NCI-H774 (cell line): ENCODE measurements at regions not wholly inside any gene's neighbourhood (a gene's known extent, or its start where the extent isn't known, plus 50 kb on each side); places are given as distances from the start of the nearest gene placed in this dataset.
"Not testable (repeated sequence)": the region's sequence is repeated elsewhere in the genome, so short reads cannot be mapped to it uniquely, and the experiment has no call there.

ENCODE experiments used
- DNase-seq: peaks from one replicate; lab custom pipeline; 2025; lab: John Stamatoyannopoulos, UW

GRCh38 chr9:19937121-19937520 is 148.3 kb upstream of the SLC24A2 start:
- no peak for DNase-seq

- DNase-seq, result no peak
Observed at GRCh38 chr9:19936598-19936997, 147.8 kb upstream of the SLC24A2 start.

GRCh38 chr9:19935422-19935821 is 146.6 kb upstream of the SLC24A2 start:
- DNase-seq, result peak; percentile 26

- no peak for DNase-seq
Observed at GRCh38 chr9:19934301-19934871, 145.5 kb upstream of the SLC24A2 start.

- no peak for DNase-seq
Observed at GRCh38 chr9:19931098-19931890, 142.5 kb upstream of the SLC24A2 start.

- DNase-seq, result no peak
Observed at GRCh38 chr9:19927560-19927959, 138.7 kb upstream of the SLC24A2 start.

GRCh38 chr9:19926774-19927173 is 137.9 kb upstream of the SLC24A2 start:
- peak; percentile 33 for DNase-seq

DNA sequence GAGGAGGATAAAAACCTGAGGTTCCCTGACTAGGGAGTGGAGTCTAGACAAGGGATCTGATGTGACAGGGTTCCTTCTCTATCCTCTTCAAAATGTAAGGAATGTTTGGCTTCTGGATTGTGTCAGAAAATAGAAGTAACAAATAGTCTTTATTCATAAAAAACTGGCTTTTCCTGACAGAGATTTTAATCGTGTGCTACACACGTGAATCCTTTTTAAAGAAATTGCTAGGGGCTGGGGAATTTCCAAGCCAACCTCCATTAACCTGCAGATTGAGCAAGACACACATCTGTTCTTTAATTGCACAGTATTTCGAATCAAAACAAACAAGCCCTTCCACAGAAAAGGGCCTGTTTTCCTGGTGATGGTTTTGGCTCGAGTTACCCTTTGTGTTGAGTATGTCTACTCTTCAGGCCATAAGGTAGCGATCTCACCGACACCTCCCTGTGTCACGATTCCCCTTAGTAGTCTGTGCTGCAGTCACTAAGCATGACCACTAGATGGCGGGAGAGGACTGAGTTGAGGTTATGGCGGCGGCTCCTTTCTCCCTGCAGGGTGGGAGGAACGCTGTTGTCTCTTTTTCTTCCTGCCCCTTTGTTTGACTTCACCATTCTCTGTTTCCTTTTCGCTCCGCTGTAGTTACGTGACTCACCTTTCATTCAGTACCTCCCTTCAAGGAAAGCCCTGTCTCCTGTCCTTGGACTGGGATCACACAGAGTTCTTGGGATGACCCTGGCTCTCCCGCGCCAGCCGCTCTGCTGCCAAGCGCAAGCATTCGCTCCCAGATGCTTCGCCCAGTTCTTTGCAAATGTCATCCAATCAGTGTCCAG is 137.1 kb upstream of the SLC24A2 start:
- peak; percentile 86 for DNase-seq

DNA sequence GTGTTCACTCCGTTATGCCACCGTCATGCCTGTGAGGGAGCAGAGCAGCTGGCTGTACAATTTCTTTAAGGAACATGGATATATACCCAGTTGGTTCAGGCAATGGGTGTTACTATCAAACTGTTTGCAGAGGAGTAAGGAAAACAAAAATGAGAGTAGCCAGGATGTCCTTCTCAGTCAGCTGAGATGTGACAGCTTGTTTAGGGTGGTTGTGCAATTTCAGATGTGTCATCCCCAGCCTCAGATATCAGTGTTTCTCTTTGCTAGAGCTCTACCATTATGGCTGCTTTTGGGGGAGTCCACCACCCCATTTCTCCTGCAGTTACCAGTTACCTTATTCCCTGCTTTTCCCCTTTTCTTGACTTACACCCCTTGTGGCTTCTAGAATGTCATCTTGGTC is 135.2 kb upstream of the SLC24A2 start:
- no peak for DNase-seq

DNA sequence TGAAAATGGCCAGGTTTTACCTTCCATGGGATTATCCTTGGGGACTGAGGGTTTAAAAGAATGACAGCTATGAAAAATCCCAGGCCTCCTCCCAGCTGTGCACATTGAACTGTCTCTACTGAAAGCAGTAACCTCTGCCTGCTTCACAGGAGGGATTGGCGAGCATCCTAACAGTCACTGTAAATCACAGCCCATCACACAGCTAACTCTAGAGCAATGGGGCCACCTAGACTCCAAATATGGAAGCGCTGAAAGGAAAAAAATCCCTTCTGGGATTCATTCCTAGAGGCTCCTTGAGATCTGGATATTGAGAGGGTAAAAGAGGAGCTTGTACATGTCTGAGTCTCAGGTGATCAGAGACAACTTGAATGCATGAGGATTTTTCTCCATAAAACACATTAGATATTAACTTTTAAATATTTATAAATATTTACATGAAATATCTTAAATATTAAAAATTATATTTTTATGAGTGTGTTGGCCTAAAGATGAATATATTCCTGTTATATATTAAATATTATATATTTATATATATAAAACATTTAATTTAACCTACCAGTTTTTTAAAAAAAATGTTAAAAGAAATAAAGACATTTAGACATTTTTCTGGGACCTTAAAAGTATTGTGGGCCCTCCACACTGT is 133.8 kb upstream of the SLC24A2 start:
- DNase-seq, result peak; percentile 63

GRCh38 chr9:19920401-19920800 is 131.6 kb upstream of the SLC24A2 start:
- DNase-seq, result no peak

DNA sequence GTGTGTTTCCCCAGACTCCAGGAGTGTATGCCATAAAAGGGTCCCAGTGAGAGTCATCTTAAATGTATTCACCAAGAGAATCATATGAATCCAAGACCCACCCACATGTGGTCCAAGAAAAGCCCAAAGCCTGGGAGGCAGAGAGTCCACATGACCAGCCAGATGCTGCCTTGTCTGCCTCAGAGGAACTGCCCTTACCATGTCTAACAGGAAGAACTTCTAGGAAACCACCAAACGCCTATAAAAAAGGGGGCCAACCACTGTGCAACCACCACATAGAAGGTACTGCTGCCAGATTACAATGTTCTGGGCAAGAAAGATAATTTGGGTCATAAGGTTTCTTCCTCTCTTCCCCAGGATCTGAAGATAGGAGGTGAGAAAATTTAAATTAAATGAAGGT is 129.8 kb upstream of the SLC24A2 start:
- DNase-seq, result no peak

DNA sequence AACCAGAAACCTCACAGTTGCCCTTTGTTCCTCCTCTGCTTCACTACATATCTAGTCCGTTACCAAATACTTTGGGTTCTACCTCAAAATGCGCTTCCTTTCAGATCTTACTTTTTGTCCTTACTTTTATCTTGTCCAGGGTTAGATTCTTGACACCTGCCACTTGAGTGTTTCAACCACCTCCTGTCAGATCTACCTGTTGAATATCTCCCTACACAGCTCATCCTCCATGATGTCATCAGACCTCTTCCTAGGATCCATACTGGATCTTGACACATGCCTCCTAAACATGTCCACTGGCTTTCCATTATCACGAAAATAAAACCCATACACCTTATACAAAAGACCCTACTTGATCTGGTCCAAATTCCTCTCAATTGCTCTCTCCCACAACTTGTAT is 125.2 kb upstream of the SLC24A2 start:
- DNase-seq, result no peak

DNA sequence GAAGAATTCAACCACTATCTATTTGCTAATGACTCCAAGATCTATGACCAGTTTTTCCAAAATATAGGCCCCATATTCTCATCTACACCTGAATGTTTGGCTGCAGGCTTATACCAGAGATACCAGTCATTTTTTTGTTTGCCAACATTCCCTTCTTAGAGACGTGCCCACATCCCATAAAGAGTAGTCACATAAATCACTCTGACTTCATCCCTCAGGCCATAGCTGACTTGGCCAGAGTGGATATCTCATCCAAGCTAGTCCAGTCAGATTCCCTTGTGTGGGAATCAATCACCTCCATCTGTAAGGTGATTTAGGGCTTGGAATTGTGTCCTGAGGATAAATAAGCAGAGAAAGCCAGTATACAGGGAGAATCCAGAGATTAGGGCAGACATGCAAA is 124.3 kb upstream of the SLC24A2 start:
- DNase-seq, result no peak

GRCh38 chr9:19903076-19903475 is 114.2 kb upstream of the SLC24A2 start:
- DNase-seq, result no peak

DNA sequence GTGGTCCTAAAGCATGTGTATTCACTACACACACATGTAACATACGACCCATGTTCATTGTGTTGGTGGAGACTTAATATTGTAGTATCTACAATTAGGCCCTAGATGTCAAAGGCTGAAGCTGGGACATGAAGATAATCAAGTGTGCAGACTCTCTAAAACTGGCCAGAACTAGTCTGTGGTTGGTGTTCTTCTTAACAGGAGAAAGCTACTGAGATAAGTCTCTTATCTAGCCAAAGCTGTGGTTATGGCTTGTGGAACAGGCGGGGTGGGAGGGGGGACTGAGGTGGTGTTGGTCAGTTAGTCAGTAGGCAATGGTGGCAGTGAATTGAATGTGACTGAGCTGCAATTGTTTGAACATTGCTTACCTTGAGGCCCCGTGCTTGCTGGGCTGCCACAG is 112.7 kb upstream of the SLC24A2 start:
- no peak for DNase-seq

GRCh38 chr9:19896161-19896560 is 107.3 kb upstream of the SLC24A2 start:
- no peak for DNase-seq

GRCh38 chr9:19895578-19895977 is 106.7 kb upstream of the SLC24A2 start:
- not testable (repeated sequence) for DNase-seq

DNA sequence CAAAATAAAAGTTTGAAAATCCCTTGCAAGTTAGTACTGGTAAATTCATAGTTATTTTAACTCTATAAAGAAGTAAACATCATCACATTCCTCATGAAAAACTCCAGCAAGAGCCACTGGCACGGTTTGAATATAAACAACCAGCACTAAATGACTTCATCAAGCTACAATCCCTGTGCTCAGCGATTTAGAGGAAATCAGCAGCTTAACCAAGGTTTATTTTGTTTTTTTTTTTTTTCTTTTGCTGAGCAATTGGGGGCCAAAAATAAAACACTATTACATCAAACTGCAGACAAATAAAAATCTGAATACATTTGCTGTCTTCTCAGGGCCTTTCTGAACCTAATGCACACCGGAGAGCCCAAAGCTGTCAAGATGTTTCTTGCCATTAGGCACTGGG is 106.2 kb upstream of the SLC24A2 start:
- no peak for DNase-seq

DNA sequence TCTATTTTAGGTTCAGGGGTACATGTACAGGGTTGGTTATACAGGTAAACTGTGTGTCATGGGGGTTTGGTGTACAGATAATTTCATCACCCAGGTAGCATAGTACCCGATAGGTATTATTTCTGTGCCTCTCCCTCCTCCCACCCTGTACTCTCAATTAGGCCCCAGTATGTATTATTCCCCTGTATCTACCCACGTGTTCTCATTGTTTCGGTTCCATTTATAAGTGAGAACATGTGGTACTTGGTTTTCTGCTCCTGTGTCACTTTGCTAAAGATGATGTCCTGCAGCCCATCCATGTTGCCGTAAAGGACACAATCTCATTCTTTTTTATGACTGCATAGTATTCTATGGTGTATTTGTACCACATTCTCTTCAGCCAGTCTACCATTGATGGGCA is 96.8 kb upstream of the SLC24A2 start:
- no peak for DNase-seq

GRCh38 chr9:19879062-19879461 is 90.2 kb upstream of the SLC24A2 start:
- no peak for DNase-seq

- DNase-seq, result no peak
Observed at GRCh38 chr9:19876569-19877316, 87.9 kb upstream of the SLC24A2 start.
